ENCODE measurements at regions not wholly inside any gene's neighbourhood (a gene's known extent, or its start where the extent isn't known, plus 50 kb on each side); places are given as distances from the start of the nearest gene placed in this dataset.

DNA sequence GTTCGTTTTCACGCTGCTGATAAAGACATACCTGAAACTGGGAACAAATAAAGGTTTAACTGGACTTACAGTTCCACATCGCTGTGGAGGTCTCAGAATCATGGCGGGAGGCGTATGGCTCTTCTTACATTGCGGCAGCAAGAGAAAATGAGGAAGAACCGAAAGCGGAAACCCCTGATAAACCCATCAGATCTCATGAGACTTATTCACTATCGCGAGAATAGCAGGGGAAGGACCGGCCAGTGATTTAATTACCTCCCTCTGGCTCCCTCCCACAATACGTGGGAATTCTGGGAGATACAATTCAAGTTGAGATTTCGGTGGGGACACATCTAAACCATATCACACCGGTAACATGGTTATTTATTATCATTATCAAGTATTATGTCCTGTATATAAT lies 2204.5 kb downstream of the ARAP2 start:
- DNase-seq (ENCODE audit: low spot score) = no peak

DNA sequence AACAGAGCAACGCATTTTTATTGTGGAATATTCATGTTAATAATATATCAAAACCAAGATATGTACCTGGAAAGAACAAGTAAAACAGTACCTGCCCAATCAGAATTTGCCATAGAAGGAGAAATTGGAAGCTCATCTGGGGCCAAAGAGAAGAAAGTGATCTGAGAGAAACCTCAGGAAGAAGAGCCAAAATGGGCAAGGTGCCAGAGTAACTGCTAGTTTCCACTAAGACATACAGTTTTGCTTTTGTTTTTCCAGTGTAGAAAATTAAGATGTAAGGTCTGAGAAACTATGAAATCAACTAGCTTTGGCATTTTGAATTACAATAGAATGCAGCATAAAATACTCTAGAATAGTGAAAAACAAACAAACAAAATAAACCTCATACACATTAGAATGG lies 2201.2 kb downstream of the ARAP2 start:
- no peak for DNase-seq (ENCODE audit: low spot score)

DNA sequence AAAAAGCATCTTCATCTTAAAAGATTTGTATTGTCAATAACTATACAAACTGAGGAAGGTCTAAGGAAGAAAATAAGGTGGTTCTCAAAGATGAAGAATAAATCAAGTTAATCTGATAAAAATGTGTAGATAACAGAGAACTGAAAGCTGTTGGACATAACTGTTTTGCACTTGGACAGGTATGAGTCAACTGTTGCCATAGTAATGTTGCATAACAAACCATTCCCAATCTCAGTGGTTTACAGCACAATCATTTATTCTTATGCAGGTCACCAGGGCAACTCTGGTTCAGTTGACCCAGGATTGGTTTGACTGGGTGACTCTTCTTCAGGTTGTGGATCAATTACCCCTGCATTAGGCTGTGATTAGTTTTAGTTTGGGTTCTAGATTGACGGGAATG lies 2197.7 kb downstream of the ARAP2 start:
- no peak for DNase-seq (ENCODE audit: low spot score)

DNA sequence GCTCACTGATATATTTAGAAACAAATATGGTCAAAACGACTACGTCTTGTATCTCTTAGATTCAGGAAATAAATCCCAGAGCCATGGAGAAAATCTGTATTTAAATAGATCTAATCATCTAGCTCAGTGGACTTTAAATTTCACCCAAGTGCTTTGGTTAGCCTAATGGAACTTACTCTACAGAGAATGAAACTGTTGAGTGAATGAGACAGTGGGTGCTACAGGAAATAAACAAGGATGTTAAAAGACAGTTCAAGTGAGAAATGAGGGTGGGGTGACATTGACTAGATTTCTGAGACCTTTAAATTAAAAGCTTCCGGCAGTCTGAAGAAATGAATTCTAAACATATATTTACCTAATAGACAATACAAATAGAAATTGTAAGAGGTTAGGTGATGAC lies 2197.0 kb downstream of the ARAP2 start:
- DNase-seq (ENCODE audit: low spot score) = no peak

DNA sequence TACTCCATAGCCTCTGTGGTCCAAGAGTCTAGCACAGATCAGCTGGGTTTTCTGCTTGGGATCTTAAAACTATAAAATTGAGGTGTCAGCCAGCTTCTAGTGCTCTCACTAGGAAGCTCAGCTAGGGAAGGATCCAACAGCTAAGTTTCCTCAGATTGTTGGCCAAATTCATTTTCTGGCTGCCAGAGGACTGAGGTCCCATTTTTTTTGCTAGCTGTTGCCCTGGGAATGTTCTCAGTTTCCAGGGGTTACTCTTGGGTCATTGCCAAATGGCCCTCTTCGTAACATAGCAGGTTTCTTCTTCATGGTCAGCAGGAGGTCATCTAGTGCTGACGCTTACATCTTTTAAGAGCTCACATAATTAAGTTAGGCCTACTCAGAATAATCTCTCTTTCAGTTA lies 2178.2 kb downstream of the ARAP2 start:
- no peak for DNase-seq (ENCODE audit: low spot score)

DNA sequence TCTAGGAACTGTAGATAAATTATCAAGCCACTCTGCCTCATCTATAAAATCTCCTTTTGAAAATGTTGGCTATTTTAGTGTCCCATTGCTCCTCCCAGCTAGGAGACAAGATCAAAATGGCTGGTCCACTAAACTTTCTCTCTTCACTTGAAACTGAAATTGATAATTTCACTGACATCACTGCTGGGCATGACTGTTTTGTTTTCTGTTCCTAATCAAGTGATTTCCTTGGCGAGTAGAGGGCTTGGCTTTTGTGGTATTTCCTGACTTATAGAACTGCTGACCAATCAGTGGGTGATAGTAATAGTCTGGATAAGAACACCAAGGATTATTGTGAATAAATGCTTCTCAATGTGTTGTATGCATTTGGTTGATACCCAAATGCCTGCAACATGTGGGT lies 2152.9 kb downstream of the ARAP2 start:
- DNase-seq (ENCODE audit: low spot score) = no peak

DNA sequence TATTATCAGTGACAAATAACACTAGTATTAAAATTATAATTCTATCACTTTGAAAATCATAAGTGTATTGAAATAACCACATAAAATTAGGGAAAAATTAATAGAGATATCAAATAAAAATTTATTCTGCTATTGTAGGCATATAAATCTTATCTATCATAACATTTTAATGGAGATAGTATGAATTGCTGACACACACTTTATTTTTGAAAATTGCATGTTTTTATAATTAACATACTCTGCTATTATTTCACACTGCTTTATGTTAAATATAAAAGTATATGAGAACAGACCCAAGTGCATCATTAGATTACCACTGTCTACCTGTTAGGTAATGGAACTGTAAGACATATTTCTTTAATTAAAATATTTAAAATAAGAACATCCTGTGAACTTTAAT lies 2150.2 kb downstream of the ARAP2 start:
- DNase-seq (ENCODE audit: low spot score) = no peak

DNA sequence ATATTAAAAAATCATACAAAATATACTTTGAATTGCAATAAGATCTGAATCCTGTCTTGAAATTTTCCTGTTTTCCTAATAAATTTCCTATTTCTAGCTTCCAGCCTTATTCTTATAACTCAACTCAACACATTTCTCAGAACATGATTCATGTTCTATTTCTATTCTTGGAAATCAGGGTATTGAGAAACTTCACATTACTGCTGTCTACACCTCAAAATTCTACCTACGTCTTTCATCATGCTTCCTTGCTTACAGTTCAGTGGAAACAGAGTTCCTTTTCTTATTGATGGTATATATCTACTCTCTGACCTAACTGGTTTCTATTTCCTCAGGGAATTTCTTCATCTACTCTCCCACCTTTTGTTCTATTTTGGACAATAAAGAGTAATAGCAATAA lies 2139.0 kb downstream of the ARAP2 start:
- no peak for DNase-seq (ENCODE audit: low spot score)

DNA sequence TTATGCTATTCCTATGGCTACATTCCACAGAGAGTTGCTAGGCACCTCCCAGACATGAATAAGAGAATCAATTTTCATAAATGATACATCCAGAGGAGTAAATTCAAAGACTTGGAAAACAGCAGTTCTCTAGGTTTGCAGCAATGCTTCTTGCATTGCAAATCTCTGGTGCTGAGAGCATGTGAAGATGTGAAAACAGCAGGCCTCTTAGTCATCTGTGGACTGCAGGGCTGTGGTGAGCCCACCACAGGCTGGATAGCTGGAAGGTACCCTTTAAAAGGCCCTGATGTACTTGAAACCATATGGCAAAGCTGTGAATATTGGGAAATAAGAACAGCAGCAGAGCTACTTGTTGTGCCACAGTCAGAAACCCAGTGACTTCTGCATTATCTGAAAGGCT lies 2135.9 kb downstream of the ARAP2 start:
- DNase-seq (ENCODE audit: low spot score) = no peak

DNA sequence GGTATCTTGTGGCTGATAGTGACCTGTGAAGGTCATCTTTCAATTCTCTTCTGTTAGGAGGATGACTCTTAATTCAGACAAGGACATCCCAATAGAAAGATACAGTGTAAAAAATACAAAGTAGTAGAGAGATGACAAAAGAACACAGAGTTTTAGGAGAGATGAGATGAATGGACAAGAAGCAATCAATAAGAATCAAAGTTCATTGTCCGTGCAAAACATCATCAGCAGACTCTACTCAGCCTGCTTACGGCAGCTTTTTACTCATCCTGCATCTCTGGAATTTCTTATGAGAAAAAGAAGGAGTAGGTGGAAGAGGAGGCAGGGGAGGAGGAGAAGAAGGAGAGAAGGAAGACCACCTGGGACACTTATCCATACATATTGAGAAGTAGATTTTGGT lies 2131.7 kb downstream of the ARAP2 start:
- no peak for DNase-seq (ENCODE audit: low spot score)

DNA sequence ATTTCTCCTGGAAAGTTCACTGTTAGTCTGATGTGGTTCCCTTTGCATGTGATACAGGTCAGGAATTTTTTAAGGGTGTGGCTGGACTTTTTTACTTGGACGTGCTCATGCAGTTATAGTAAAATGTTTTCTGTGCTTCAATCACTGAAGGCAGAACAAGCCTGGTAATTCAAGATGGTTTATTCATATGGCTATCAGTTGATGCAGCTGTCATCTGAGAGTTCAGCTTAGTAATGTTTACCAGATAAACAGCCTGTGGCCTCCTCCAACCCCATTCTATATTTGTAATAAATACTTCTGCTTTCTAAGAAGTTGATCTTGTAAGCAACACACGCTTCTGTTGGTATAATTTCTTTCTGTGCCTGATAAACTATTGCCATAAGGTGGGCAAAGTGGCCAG lies 2105.9 kb downstream of the ARAP2 start:
- DNase-seq (ENCODE audit: low spot score) = no peak

DNA sequence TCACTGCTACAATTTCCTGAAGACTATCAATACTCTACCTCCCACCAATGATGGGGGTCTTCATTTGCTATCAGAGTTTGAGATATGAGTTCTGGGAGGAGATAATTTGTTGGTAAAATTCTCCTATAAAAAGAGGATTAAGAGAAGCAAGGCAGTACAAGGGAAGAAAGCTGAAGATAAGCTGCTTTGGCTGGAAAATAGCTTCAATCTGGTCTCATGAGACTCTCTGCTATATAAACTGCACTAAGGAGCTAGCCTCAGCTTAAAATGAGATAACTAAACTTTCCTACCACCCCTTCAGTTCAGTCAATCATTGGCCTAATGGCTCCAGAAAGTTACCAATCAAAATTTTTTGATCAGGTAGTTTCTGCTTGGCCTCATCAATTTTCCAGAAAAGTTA lies 2105.0 kb downstream of the ARAP2 start:
- DNase-seq (ENCODE audit: low spot score) = no peak

DNA sequence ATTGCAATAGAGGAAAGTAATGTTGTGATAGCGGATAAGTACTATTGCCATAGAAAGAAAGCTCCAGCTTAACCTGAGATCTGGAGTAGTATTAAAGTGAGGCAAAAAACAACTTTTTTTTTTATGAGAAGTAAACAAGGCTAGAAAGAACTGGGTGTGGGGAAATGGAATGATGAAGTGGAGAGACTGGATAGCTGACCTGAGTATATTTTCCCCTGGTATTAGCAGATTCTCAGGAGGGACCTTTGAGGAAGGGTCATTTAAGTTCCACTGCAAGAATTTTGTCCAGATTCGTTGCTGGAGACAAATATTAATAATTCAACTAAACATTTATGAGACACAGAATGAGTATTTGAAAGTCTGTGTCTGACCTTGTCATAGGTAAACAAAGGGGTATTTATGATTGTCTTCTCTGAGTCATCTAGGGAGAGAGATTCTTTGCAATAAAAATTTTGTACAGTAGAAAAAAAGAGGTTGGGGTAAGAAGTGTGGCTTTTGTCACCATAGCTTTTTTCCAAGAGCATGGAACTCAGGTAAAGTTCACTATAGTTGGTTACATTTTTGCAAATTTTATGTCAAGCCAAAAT lies 2095.9 kb downstream of the ARAP2 start:
- no peak for DNase-seq (ENCODE audit: low spot score)

DNA sequence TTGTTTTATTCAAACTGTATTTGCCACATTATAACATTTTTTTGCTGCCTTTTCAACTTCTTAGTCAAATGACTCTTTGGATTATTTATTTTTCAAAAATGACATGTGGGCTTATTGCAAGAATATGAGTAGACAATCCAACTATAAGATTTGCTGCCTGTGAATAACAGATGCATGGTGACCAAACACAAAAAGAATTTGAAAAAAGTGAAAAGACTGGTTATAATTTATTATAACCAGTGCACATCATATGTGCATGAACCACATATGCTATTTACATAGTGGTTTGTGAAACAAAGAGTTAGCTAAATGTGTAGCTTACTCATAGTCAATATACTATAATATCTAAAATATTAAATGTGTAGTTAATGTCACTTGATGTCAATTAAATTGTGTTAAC lies 2086.8 kb downstream of the ARAP2 start:
- no peak for DNase-seq (ENCODE audit: low spot score)

DNA sequence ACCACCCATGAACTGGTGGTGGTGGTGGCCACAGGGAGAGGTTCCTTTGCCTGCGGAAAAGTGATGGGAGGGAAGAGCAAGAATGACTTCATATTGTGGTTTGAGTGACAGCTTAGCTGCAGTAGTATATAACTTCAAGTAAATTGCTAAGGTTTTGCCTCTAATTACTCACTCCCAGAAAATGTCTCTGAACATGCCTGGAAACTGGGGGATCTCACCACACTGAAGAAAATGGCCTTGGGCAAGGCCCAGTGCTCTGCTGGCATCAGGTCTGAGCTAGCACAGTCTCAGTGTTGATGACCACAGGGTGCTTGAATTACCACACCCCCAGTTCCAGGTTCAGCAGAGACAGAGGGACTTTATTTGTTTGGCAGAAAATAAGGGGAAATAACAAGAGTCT lies 2085.4 kb downstream of the ARAP2 start:
- no peak for DNase-seq (ENCODE audit: low spot score)

DNA sequence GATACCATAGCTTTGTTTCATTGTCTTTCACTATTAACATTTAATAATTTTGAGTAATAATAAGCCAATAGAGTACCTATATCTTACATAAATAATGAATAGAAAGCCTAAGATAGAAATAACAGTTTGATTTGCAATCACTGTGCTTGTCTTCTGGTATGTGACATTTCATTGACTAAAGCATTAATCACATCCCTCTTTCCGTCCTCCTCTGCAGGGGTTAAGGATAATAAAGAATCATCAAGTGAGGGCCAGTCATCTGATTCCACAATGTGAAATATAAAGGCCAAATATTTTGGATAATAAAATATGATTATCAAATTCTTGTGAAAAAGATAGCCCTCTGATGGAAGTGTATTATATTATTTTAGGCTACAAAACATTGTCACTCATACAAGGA lies 2073.4 kb downstream of the ARAP2 start:
- no peak for DNase-seq (ENCODE audit: low spot score)

DNA sequence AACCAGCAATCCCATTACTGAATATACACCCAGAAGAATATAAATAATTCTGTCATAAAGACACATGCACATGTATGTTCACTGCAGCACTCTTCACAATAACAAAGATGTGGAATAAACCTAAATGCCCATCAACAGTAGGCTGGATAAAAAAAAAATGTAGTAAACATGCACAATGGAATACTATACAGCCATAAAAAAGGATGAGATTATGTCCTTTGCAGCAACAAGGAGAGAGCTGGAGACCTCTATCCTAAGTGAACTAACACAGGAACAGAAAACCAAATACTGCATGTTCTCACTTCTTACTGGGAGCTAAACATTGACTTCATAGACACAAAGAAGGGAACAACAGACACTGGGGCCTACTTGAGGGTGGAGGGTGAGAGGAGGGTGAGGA lies 2067.7 kb downstream of the ARAP2 start:
- no peak for DNase-seq (ENCODE audit: low spot score)

DNA sequence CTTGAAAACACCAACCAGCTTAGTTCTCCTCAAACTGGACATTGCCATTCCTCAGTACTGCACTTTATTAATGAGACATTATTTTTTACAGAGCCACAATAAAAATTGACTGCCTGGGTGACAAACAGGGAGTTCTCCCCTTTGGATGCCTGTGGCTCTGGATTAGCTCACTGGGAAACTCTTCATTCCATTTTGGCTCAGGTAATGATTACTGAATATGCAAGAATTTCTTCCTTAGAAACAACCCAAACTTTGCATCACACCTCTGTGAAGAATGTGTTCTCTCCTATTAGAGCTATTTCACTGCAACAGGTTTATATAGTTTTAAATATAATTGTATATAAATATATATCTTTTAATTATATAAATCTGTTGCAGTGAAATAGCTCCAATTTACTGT lies 2065.8 kb downstream of the ARAP2 start:
- no peak for DNase-seq (ENCODE audit: low spot score)

DNA sequence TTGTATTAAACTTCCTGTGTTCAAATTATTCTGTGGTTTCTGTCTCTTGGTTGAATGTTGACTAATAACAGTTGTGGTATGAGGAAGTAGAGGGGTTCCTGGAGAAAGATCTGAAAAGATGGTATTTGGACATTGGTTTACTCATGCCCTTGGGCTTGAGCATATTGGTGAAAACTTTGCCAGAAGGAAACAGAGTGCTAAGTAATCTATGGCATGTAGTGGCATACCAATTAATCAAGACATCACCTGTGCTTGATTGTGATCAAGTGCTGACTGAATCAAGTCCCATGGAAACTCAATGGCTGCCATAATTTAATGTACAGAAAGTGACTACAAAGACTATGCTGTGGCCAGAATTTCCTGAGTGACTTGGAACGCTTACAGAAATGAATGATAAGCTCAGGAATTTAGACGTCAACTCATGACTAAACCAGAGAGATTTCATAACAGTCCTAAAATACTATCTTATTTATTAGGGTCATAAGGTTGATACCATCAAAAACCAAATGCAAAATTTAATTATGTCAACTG lies 2062.9 kb downstream of the ARAP2 start:
- no peak for DNase-seq (ENCODE audit: low spot score)

DNA sequence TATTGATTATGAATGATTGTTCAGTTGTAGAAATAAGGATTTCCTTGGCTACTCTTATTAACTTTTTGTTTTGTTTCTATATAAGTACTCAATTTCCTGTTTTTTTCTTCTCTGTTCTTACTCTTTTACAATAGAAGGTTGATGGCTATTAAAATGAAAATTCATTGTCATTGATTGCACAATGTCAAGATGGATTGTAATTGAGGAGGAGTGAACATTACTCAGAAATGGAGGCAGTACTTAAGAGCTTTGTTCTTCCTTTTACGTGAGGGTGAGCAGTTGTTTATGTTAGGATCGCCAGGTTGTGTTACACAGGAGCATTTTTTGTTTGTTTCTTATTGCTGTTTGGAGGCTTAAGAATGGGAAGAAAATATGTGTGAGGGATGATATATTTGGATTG lies 2062.4 kb downstream of the ARAP2 start:
- DNase-seq (ENCODE audit: low spot score) = no peak

DNA sequence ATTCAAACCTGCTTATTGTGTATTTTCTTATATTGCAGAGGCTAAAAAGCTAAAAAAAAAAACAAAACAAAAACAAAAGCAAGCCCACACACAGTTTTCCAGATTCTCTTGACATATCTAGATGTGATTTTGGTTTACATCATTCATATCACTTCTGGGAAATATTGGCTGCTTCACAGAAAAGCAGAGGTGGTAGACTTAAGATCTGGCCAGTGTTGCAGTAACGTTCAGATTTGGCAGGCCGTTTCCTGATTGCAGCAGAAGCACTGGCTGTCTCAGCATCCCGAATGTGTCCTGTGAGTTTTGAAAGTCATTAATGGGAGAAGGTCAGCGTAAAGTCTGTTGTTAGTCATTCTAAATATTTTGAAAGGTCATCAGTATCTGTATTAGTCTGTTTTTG lies 2062.0 kb downstream of the ARAP2 start:
- no peak for DNase-seq (ENCODE audit: low spot score)

DNA sequence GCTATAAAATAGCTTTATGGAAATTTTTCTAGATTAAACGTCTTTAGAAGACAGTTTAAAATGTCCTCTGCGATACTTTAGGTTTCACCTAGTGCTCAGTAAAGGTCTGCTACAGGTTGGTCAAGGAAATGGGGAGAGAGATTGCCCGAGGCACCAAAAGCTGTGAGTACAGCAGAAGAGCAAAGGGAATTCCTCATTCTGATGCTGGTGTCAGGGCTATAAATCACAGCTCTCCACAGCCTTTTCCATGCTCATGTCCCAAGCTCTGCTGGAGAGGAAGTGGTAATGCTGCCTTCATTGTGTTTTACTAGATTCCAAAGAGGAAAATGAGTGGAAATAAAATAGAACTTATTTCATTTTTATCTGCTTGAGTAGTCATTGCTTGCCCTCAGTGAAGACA lies 2060.4 kb downstream of the ARAP2 start:
- DNase-seq (ENCODE audit: low spot score) = no peak

DNA sequence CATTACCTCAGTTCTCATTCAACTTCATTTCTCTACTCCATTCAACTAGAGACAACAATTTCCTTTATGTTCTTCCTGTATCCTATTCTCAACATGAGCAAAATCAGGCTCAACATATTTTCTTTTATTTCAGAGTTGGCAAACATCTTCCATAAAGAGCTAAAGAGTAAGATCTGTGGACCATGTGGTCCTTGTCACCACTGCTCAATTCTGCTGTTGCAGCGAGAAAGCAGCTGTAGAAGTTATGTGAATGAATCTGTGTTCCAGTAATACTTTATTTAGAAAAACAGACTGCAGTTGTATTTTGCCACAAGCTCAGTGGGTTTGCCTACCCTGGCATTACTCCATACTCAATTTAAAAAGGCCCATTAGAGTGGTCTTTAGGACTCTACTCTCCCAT lies 2057.3 kb downstream of the ARAP2 start:
- DNase-seq (ENCODE audit: low spot score) = no peak

DNA sequence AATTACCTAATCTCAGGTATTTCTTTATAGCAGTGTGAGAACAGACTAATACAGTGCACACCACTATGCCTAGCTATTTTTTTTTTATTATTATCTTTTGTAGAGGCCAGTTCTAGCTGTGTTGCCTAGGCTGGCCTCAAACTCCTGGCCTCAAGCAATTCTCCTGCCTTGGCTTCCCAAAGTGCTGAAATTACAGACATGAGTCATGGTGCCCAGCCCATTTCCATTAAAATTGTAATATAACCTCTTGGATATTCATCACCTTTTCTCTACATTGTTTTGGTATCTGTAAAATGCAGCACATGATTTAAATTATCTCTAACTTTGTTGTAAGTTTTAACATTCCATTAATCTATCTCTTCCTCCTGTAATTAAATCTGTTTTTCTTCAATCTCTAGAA lies 2052.9 kb downstream of the ARAP2 start:
- DNase-seq (ENCODE audit: low spot score) = no peak

Measured in iPS-NIHi11 (cell line).